H1 (cell line): ENCODE measurements at regions not wholly inside any gene's neighbourhood (a gene's known extent, or its start where the extent isn't known, plus 50 kb on each side); places are given as distances from the start of the nearest gene placed in this dataset.

Experiments
- FOSL1 ChIP-seq: IDR thresholded peaks from 2 replicates; pipeline ENCODE4 v1.6.1; 2011; ENCODE audit warnings: mild to moderate bottlenecking, low read depth, low read length, moderate library complexity; ENCODE audit not compliant: insufficient read depth
- KDM1A ChIP-seq: fragments of 200-600, 300-600 bp; sonication (generic); IDR thresholded peaks from 2 replicates; pipeline ENCODE4 v1.7.1; 2016; ENCODE audit warnings: mild to moderate bottlenecking, low read length, borderline replicate concordance
- NRF1 ChIP-seq: IDR thresholded peaks from 2 replicates; pipeline ENCODE4 v1.6.1; 2011; ENCODE audit warnings: mild to moderate bottlenecking, low read depth, low read length, improper control_type of control experiment
- RNF2 ChIP-seq: fragments of 200-900, 300-1000 bp; sonication (generic); IDR thresholded peaks from 2 replicates; pipeline ENCODE4 v1.7.1; 2016; ENCODE audit warnings: borderline replicate concordance, low read depth, mild to moderate bottlenecking, antibody characterized with exemption, low read length; ENCODE audit not compliant: poor library complexity, severe bottlenecking; ENCODE audit errors: missing control alignments
- SIX5 ChIP-seq: IDR thresholded peaks from 2 replicates; pipeline ENCODE4 v1.6.1; 2011; ENCODE audit warnings: mild to moderate bottlenecking, low read depth, low read length
- SP1 ChIP-seq: IDR thresholded peaks from 2 replicates; pipeline ENCODE4 v1.6.1; 2011; ENCODE audit warnings: low read depth, low read length

- TF ChIP-seq FOSL1 (no peak), RNF2 (no peak), SIX5 (no peak), NRF1 (no peak), SP1 (no peak), KDM1A (no peak)
Measured at GRCh38 chr2:176601066-176601465, 331.8 kb downstream of the MTX2 start (continued).
